Tibial nerve (tissue), 4 donors: ENCODE measurements at regions not wholly inside any gene's neighbourhood (a gene's known extent, or its start where the extent isn't known, plus 50 kb on each side); places are given as distances from the start of the nearest gene placed in this dataset.

Experiments used
- DNase-seq, 2 donors: peaks; one replicate each; pipeline ENCODE4 v3.0.0-alpha.2; 2019; ENCODE audit warnings: low spot score in 2 of 2
- H3K27ac ChIP-seq, 4 donors: fragments of 200-600 bp; sonication (generic) in 3 of 4; one replicate each; pipeline ENCODE4 v1.5.1; 2017 to 2019; ENCODE audit warnings: mild to moderate bottlenecking in 1 of 4
- H3K27me3 ChIP-seq, 2 donors: fragments of 200-600 bp; sonication (generic) in 1 of 2; one replicate each; pipeline versions ENCODE4 v1.5.1 to v1.6.0; 2017 to 2019
- H3K36me3 ChIP-seq, 3 donors: fragments of 200-600 bp; sonication (generic); one replicate each; pipeline ENCODE4 v1.5.1; 2018 to 2019
- H3K4me1 ChIP-seq, 4 donors: fragments of 200-600 bp; sonication (generic) in 3 of 4; one replicate each; pipeline ENCODE4 v1.5.1; 2017 to 2019
- H3K4me3 ChIP-seq, 4 donors: fragments of 200-600 bp; sonication (generic) in 3 of 4; one replicate each; pipeline ENCODE4 v1.5.1; 2017 to 2019; ENCODE audit warnings: mild to moderate bottlenecking in 1 of 4, moderate library complexity in 1 of 4
- H3K9me3 ChIP-seq, 4 donors: fragments of 200-600 bp; sonication (generic) in 3 of 4; one replicate each; pipeline ENCODE4 v1.5.1; 2017 to 2019
- EP300 ChIP-seq, 2 donors: sonication (generic); formaldehyde crosslinking; IDR thresholded peaks; one replicate each; pipeline ENCODE4 v1.6.1; 2017; ENCODE audit warnings: antibody characterized with exemption in 2 of 2, mild to moderate bottlenecking in 1 of 2
- POLR2A ChIP-seq, 2 donors: fragments of 450-650 bp; IDR thresholded peaks; one replicate each; pipeline ENCODE4 v1.6.1; 2017; ENCODE audit warnings: antibody characterized with exemption in 2 of 2, mild to moderate bottlenecking in 2 of 2, moderate library complexity in 2 of 2
- WGBS, 2 donors: methylation state at CpG; one replicate each; pipeline ENCODE4 v1.1.5; 2018; 5-methylcytosine and 5-hydroxymethylcytosine counted together
- TF ChIP-seq, protein P1 (sequence below), 5 experiments: fragments of 200-600 bp in 3 of 5; fragments of 450-650 bp in 2 of 5; sonication (generic) in 3 of 5; IDR thresholded peaks; one replicate each; pipeline ENCODE4 v1.5.1; 2016 to 2019; ENCODE audit warnings: antibody characterized with exemption in 5 of 5, mild to moderate bottlenecking in 3 of 5, moderate library complexity in 2 of 5

GRCh38 chr1:22349362-22350043 is 102.1 kb upstream of the ZBTB40 start:
- H3K27me3 ChIP-seq, result peaks cover 0 to 58% of the 10 kb centered on the region in 2 donors
- WGBS, 2 donors, result 44 to 52% methylated on average over 14 of the region's 14 CpGs

GRCh38 chr1:22350171-22350923 is 101.3 kb upstream of the ZBTB40 start:
- WGBS, 2 donors, result 24 to 27% methylated on average over 21 to 22 of the region's 22 CpGs
- H3K4me3 ChIP-seq, result no peak overlapping the region
- no peaks in the 10 kb centered on the region for H3K36me3 ChIP-seq
- peaks cover 0 to 12% (median 0%) of the 10 kb centered on the region in 4 donors for H3K4me1 ChIP-seq
- no peak overlapping the region for H3K27ac ChIP-seq
- H3K27me3 ChIP-seq, result peaks cover 0 to 67% of the 10 kb centered on the region in 2 donors
- TF ChIP-seq POLR2A (IDR thresholded peaks at IDR 0.05) (no peak), EP300 (IDR thresholded peaks at IDR 0.05) (no peak)
- TF ChIP-seq, protein P1, sequence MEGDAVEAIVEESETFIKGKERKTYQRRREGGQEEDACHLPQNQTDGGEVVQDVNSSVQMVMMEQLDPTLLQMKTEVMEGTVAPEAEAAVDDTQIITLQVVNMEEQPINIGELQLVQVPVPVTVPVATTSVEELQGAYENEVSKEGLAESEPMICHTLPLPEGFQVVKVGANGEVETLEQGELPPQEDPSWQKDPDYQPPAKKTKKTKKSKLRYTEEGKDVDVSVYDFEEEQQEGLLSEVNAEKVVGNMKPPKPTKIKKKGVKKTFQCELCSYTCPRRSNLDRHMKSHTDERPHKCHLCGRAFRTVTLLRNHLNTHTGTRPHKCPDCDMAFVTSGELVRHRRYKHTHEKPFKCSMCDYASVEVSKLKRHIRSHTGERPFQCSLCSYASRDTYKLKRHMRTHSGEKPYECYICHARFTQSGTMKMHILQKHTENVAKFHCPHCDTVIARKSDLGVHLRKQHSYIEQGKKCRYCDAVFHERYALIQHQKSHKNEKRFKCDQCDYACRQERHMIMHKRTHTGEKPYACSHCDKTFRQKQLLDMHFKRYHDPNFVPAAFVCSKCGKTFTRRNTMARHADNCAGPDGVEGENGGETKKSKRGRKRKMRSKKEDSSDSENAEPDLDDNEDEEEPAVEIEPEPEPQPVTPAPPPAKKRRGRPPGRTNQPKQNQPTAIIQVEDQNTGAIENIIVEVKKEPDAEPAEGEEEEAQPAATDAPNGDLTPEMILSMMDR (IDR thresholded peaks at IDR 0.05), result no peak
- no peak for DNase-seq
- peaks cover 0 to 4% (median 0%) of the 10 kb centered on the region in 4 donors for H3K9me3 ChIP-seq

More at GRCh38 chr1:22349362-22350043, 102.1 kb upstream of the ZBTB40 start:
- H3K36me3 ChIP-seq, result no peaks in the 10 kb centered on the region
- no peak for TF ChIP-seq POLR2A (IDR thresholded peaks at IDR 0.05)
- no peak for TF ChIP-seq EP300 (IDR thresholded peaks at IDR 0.05)
- TF ChIP-seq, protein P1 (IDR thresholded peaks at IDR 0.05), result no peak
- H3K9me3 ChIP-seq, result peaks cover 0 to 2% (median 0%) of the 10 kb centered on the region in 4 donors
- no peak overlapping the region for H3K4me3 ChIP-seq
- H3K4me1 ChIP-seq, result peaks cover 0 to 12% (median 0%) of the 10 kb centered on the region in 4 donors
- no peak overlapping the region for H3K27ac ChIP-seq
- DNase-seq, result no peak

DNA sequence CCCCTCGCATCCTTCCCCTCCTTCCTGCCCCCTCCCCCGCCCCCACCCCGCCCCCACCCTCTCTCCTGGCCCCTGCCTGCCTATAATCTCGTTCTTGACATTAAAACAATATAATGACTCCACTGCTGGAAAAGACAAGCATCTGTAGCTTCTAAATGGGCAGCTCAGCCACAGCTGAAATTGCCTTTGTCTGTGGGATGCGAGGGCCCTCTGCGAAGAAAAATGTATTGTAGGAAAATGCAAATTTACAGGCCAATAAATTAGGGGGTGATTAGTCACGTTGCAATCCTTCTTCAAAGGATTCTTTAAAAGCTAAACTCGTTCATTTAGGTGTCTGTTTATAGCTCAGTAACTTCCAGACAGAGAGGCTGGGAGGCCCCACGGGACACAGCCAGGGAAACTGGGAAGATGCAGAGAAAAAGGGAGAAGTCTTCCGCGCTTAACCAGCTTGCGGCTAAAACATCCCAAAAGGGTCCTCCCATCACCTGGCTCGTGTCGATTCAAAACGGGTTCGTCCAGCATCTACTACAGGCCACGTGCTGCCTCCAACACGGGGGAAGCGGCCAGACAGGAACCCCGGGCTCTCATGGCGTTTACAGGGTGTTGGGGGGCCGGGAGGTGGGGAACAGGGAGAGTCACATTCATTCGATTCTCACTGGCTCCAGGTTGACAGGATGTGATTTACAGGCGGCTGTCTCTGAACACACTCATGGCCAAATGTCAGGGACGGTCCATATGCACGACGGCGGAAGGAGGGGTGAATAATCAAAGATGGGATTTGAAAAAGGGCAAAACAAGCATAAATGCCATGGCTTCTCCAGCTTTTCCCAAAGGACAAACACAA is 100.5 kb upstream of the ZBTB40 start:
- Histone ChIP-seq H3K4me1 (peaks cover 0 to 12% (median 0%) of the 10 kb centered on the region in 4 donors), H3K4me3 (no peak overlapping the region), H3K27ac (no peak overlapping the region), H3K27me3 (peaks cover 0 to 69% of the 10 kb centered on the region in 2 donors), H3K36me3 (no peaks in the 10 kb centered on the region), H3K9me3 (peaks cover 0 to 4% (median 0%) of the 10 kb centered on the region in 4 donors)
- WGBS, 2 donors, result 15 to 19% methylated on average over 26 to 27 of the region's 28 CpGs
- no peak for DNase-seq
- no peak for TF ChIP-seq EP300 (IDR thresholded peaks at IDR 0.05)
- TF ChIP-seq POLR2A (IDR thresholded peaks at IDR 0.05), result no peak
- TF ChIP-seq, protein P1 (IDR thresholded peaks at IDR 0.05), result no peak

DNA sequence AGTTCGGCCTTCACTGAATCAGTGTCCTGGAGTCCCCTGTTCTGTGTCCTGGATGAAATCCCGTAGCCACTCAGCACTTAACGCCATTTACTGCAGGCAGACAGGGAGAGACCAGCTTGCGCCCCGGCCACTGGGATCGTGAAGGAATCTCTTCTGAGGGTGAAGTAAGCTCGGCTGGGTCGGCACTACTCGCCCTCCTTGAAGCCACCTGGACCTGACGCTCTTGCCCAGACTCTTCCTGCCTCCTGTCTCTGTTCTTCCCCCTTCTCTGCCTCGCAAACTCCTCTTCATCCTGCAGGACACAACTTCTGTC is 99.9 kb upstream of the ZBTB40 start:
- no peak for DNase-seq
- no peaks in the 10 kb centered on the region for H3K36me3 ChIP-seq
- H3K4me3 ChIP-seq, result no peak overlapping the region
- H3K27ac ChIP-seq, result no peak overlapping the region
- TF ChIP-seq, protein P1 (IDR thresholded peaks at IDR 0.05), result no peak
- TF ChIP-seq EP300 (IDR thresholded peaks at IDR 0.05) (no peak), POLR2A (IDR thresholded peaks at IDR 0.05) (no peak)
- H3K4me1 ChIP-seq, result peaks cover 0 to 12% (median 0%) of the 10 kb centered on the region in 4 donors
- 27 to 31% methylated on average over 11 of the region's 11 CpGs for WGBS, 2 donors
- H3K27me3 ChIP-seq, result peaks cover 0 to 64% of the 10 kb centered on the region in 2 donors
- H3K9me3 ChIP-seq, result peaks cover 0 to 4% (median 0%) of the 10 kb centered on the region in 4 donors
